WTC11 (cell line): ENCODE measurements at regions not wholly inside any gene's neighbourhood (a gene's known extent, or its start where the extent isn't known, plus 50 kb on each side); places are given as distances from the start of the nearest gene placed in this dataset.

Experiments used
- ATF1 ChIP-seq: sonication (generic); formaldehyde crosslinking; IDR thresholded peaks from 2 replicates; pipeline ENCODE4 v1.8.1; 2023; ENCODE audit warnings: mild to moderate bottlenecking, moderate library complexity, missing genetic modification reagents
- CTCF ChIP-seq: fragments of 200-600 bp; IDR thresholded peaks from 2 replicates; pipeline ENCODE4 v1.8.0; 2022; ENCODE audit warnings: antibody characterized with exemption
- ETV6 ChIP-seq: sonication (generic); formaldehyde crosslinking; IDR thresholded peaks from 2 replicates; pipeline ENCODE4 v1.8.1; 2022; ENCODE audit warnings: mild to moderate bottlenecking, missing genetic modification reagents
- JUN ChIP-seq: sonication (generic); formaldehyde crosslinking; IDR thresholded peaks from 2 replicates; pipeline ENCODE4 v1.8.0; 2023; ENCODE audit warnings: mild to moderate bottlenecking, missing genetic modification reagents
- KAT7 ChIP-seq: sonication (generic); formaldehyde crosslinking; IDR thresholded peaks from 2 replicates; pipeline ENCODE4 v1.8.1; 2023; ENCODE audit warnings: missing genetic modification reagents, mild to moderate bottlenecking, borderline replicate concordance
- USF2 ChIP-seq: sonication (generic); formaldehyde crosslinking; IDR thresholded peaks from 2 replicates; pipeline ENCODE4 v1.8.1; 2023; ENCODE audit warnings: mild to moderate bottlenecking, missing genetic modification reagents, moderate library complexity
- ZMAT4 ChIP-seq: fragments of 250-450 bp; sonication (Bioruptor Pico); IDR thresholded peaks from 2 replicates; pipeline ENCODE4 v1.9.0; 2021; ENCODE audit warnings: mild to moderate bottlenecking

GRCh38 chr2:8332646-8333045 is 349.2 kb upstream of the ID2 start:
- TF ChIP-seq USF2 (CRISPR knock-in tag) = no peak
- TF ChIP-seq KAT7 (CRISPR knock-in tag) = no peak
- no peak for TF ChIP-seq ETV6 (CRISPR knock-in tag)
- TF ChIP-seq ATF1 (CRISPR knock-in tag) = no peak
- no peak for TF ChIP-seq CTCF
- no peak for TF ChIP-seq JUN (CRISPR knock-in tag)
- TF ChIP-seq ZMAT4 = no peak
